OCI-LY7 (cell line): ENCODE measurements at regions not wholly inside any gene's neighbourhood (a gene's known extent, or its start where the extent isn't known, plus 50 kb on each side); places are given as distances from the start of the nearest gene placed in this dataset.

Source experiments
- EZH2phosphoT487 ChIP-seq: fragments of 200-600 bp; sonication (generic); IDR thresholded peaks from 2 replicates; pipeline ENCODE4 v1.6.1; 2018; ENCODE audit warnings: low read depth, borderline replicate concordance, mild to moderate bottlenecking, mixed run types, antibody characterized with exemption, low read length, moderate library complexity, mixed read lengths
- TF ChIP-seq, protein P1 (sequence below): fragments of 200-600 bp; sonication (generic); conservative IDR thresholded peaks from 2 replicates; pipeline ENCODE4 v1.5.1; 2014; ENCODE audit warnings: mild to moderate bottlenecking, antibody characterized with exemption, low read length, moderate library complexity, mixed read lengths

DNA sequence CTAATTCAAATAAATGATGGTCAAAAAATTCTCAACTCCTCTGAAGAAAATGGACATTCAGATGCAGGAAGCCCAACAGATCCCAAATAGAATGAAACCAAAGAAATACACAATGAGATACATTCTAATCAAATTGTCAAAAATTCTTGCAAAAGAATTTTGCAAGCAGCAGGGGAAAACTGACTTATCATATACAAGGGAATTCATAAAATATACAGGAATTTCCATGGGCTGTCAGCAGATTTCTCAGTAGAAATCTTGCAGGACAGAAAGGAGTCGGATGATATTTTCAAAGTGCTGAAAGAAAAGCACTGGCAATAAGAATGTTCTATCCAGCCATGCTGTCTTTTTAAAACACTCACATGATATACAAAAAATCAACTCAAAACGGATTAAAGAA, 194.6 kb upstream of the ZC3H12C start:
- TF ChIP-seq, protein P1, sequence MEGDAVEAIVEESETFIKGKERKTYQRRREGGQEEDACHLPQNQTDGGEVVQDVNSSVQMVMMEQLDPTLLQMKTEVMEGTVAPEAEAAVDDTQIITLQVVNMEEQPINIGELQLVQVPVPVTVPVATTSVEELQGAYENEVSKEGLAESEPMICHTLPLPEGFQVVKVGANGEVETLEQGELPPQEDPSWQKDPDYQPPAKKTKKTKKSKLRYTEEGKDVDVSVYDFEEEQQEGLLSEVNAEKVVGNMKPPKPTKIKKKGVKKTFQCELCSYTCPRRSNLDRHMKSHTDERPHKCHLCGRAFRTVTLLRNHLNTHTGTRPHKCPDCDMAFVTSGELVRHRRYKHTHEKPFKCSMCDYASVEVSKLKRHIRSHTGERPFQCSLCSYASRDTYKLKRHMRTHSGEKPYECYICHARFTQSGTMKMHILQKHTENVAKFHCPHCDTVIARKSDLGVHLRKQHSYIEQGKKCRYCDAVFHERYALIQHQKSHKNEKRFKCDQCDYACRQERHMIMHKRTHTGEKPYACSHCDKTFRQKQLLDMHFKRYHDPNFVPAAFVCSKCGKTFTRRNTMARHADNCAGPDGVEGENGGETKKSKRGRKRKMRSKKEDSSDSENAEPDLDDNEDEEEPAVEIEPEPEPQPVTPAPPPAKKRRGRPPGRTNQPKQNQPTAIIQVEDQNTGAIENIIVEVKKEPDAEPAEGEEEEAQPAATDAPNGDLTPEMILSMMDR = no peak
- no peak for TF ChIP-seq EZH2phosphoT487
